ENCODE measurements at regions not wholly inside any gene's neighbourhood (a gene's known extent, or its start where the extent isn't known, plus 50 kb on each side); places are given as distances from the start of the nearest gene placed in this dataset. TPM values are rescaled to one million over a fixed set of nuclear protein-coding genes. Genes with fewer than 3 reads are reported as not detected.

DNA sequence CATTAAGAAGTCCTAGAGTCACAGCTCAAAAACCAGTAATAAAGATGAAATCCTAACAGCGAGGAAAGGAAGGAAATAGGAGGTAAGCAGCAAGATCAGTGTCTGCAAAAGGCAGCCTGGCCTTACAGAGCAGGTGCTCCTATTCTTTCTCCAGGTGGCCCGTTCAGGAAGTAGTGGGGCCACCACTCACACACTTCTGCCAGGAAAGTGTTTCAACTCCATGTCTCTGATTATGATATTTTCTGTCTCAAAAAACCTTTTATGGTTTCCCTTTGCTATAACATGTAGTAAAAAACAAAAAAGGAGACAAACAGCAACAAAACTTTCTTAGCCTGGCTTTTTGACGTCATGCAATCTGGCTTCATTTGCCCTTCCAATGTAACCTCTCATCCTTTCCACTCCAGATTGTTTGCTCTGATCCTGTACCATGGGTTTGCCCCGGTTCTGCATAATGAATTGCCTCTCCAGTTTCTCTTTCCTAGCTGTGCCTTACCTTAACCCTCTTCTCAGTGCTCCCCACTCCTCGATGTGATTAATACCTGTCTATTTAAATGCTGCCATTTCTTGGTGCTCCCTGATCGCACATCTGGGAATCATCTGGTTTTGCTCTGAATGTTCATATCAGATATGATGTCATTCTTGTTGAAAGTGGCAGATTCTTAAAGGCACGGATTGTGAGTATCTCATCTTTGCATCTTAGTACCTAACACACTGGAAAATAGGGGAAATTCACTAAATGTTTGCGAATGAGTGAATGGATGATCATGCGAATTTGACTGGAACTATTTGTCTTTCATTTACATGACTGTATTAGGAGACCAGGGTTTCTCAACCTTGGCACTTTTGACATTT, 50.6 kb upstream of the PTPRM start:
- no peak for TF ChIP-seq CTCF (IDR thresholded peaks at IDR 0.05; ENCODE audit: insufficient read depth, low read depth, low read length)
- no peak overlapping the region for H3K4me3 ChIP-seq (ENCODE audit: low read depth, low read length)
- no peak for DNase-seq (ENCODE audit: low read depth)

Small RNAs in the stretch of these regions (small RNA-seq; reads per million reads assigned to genes)
- not detected for gene RF00554

Data from fibroblast of villous mesenchyme (primary cell).